CD4-positive, alpha-beta T cell treated with Interleukin-2 at 100 ng/mL for 4 hours (primary cell): ENCODE measurements at regions not wholly inside any gene's neighbourhood (a gene's known extent, or its start where the extent isn't known, plus 50 kb on each side); places are given as distances from the start of the nearest gene placed in this dataset.

Experiments
- DNase-seq: peaks from one replicate; pipeline ENCODE4 v3.0.0-alpha.2; 2020; ENCODE audit warnings: low spot score

DNA sequence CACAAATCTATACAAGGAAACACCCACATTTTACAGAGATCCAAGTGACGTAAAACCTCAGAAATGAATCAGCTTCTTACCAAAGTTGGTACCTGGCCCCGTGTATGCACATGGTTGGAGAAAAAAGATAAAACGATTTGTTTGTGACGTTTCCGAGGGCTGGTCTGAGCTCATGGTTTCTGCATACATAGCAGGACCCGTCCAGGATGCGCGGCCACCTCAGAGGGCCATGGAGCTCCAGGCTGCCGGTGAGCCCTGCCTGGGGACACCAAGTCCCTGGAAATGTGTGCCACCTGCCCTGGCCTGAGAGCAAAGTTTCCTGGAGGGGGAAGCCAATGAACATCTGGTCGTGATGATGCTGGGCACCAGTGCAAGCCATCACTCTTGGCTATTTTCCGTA lies 402.6 kb upstream of the MKI67 start:
- no peak for DNase-seq

DNA sequence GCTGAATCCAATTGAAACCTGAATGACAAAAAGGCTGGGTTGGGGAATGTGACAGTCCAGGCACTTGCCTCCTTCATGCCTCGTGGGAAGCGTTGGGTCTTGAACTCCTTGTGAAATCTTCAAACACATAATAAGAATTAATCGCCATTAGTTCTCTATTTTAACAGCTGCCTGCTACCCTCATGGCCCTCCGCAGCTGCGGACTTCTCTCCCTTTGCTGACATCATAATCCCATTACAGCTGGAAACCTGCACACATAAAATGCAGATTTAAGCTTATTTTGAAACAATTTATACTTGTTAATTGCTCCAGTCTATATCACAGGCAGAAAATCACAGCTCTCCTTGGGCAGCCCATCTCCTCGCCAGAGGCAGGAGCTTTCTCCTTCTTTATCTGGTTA lies 403.0 kb upstream of the MKI67 start:
- no peak for DNase-seq

DNA sequence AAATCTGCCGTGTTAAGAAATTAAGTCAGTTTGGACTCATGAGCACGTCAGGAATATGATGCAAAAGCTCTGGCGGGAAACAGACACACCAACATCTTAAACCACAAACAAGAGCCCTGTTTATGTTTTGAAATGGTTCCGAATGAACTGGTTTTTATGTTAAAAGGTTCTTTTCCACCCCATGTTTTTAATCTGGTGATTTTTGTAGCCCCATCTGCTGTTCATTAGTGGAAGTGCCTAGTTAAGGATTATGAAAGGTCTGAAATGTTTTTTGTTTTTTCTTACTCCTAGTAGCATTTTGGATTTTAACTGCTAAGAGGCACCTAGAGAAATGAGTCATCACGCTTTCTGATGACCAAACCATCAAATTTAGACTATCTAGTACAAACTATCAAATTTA lies 404.1 kb upstream of the MKI67 start:
- no peak for DNase-seq

DNA sequence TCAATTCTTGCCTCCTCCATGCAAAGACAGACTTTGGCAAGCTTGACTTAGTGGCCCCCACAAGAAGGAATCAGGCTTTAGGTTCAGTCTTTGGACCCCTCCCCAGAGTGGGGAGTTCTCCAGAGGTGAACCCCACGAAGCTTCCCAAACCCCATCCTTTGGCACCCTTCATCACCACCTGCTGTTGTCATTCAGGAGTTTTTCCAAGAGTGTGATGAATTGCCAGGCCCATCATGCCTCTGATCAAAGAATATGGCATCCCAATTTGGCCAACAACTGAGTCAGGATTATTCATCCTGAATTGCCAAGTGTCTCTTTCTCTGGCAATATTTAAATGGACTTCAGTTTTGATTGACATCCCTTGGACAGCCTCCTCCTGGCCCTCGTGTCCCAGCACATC lies 404.7 kb upstream of the MKI67 start:
- DNase-seq: no peak

DNA sequence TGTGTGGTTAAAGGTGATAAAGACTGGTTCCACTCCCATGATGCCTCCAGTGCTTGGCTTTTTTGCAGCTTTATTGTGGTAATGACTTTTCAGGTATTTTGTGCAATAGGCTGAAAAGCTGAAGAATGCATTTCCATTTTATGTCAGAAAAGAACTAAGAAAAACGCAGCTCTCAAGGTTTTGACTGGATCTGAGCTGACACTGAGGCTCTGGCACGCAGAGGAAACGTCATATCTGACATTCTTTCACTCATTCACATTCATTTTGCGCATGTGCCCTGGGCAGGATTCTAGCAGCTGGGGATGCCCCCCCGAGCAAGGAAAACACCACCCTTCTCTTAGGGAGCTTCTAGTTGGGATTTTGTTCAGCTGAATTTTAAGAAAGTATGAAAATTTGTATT lies 408.5 kb upstream of the MKI67 start:
- no peak for DNase-seq

DNA sequence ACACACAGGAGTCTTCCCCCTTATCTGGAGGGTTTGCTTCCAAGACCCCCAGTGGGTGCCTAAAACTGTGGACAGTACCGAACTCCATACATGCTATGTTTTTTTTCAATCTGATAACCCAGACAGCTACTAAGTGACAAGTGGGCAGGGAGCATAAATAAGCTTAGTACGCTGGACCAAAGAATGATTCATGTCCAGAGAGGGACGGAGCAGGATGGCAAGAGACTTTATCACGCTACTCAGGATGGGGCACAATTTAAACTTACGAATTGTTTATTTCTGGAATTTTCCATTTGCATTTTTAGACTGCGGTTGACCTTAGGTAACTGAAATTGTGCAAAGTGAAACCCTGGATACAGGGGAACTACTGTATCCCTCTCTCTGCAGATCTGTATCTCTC lies 410.0 kb upstream of the MKI67 start:
- no peak for DNase-seq

DNA sequence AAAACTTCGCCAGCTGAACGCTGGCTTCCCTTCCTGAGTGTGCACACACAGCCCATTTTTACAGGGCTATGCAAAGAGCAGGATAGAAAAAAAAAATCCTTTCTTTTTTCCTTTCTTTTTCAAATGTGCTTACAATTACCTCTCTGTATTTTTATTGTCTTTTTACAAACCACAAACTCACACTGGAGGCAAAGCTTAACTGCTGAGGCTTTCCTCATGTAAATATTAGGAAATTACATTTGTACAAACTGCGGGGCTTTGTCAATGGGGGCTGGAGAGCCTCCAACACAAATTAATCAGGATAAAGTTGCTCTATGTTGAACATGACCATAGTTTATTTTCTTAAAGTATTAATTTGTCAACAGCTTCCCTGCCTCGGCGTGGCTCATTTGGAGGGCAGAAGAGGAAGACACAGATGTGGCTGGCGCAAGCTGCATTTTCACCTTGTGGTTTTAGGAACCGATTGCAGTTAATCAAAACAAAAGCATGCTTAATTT lies 411.7 kb upstream of the MKI67 start:
- DNase-seq: no peak

DNA sequence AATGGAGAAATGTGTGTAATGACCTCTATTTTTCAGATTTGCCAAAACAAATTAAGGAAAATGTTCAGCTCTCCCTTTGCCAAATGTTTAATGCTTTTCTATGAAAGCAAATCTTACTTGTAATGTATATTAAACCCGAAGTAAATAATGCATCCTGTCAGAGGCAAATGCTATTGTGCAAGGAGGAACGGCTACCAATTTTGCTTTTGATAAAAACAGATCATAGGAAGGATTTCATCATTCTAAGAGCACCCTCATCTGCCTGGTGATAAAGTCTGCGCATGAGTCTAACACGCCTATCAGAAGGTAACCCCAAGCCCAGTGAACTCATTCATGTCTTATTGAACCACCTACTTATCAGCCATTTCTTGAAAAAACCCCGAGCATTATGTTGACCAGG lies 412.4 kb upstream of the MKI67 start:
- no peak for DNase-seq

DNA sequence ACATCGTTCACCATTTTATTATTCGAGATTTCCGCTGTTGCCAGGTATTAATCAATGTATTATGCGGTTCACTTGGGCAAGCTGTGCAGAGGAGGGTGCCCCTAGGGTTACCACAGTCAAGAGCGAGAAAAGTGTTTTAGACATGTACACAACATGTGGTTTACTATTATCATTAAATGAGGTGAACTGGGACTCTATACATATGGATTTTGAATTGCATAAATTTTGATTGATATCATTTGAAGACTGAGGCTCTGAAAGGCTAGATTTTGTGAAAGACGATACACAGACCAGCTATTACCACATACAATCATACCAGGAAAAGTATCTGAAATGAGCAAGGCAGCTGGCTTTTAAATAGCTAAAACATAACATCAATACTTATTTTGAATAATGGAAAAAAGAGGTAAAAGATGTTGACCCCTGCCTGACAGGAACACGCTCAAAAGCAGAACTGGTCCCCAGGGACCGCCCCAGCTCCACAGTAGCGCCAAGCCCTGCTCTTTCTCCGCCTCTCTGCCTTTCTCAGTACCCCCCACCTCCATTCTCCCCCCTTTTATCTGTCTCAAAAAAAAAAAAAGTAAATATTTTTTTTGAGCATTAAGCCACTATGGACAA lies 413.4 kb upstream of the MKI67 start:
- no peak for DNase-seq

DNA sequence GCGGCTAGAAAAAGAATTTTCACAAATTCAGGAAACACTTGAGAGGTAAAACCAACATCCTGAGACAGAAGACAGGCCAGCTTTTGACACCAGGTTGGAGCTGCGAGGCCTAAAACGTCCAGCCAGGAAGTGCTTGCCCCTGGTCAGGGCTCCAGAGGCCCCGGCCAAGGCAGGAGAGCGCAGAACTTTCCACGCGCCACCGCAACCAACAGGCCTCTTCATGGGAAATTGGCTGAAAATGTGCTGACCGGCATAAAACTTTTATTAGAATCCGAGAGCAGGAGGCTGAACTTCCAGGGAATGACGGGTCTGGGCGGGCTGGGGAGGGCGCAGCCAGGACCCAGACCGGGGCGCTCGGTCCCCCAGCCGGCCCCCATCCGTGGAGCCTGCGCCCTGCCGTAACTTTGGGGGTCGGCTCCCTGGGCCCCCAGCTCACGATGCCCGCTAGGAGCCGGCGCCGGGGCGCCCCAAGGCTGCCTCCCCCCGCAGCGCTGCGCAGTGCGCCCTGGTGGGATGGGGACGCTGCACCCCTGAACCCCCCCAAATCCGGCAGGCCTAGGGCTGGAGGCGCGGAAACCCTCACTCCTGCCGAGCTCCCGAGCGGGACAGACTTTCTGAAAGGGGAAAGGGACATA lies 414.0 kb upstream of the MKI67 start:
- DNase-seq: no peak

DNA sequence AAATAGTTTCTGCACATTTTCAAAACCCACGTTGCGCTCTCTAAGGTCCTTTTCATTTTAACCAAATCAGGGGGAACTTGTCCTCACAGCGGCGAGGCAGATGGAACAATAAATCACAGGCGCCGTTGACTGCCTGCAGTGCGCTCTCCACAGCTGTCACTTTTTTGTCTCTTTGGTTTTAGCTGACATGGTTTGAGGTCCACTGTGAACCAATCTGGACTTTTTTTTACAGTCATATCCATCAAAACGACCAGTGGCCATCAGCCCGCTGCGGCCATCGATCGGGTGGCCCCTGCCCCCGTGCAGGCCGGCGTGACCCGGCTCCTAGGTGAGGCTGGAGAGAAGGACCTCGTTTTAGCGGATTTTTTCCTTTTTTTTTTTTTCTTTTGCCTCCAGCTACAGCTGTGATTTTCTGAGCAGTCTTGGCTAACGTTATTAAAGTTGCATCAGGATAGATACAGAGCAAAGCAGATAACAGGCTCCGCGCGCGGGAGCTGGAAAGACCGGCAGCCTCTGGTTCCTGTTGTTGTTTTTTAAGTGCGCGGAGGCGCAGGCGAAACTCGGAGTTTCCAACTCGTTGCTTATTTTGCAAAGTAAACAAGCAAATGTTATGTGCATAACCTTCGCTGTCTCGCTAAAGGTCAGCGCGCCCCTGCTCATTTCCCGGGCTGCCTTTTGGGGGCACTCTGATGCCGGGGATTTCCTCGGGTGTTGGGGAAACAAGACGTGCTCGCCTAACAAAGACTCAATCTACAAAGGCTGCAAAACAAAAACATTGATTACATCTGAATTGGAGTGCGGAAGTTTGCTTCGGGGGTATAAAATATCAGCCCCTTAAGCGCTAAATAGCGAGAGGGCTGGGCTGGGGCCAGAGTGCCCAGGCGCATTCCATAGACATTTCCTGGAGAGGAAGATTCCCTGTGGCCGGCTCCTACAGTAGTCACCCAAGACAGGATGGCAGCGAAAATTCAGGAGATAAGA lies 414.8 kb upstream of the MKI67 start:
- DNase-seq: no peak

DNA sequence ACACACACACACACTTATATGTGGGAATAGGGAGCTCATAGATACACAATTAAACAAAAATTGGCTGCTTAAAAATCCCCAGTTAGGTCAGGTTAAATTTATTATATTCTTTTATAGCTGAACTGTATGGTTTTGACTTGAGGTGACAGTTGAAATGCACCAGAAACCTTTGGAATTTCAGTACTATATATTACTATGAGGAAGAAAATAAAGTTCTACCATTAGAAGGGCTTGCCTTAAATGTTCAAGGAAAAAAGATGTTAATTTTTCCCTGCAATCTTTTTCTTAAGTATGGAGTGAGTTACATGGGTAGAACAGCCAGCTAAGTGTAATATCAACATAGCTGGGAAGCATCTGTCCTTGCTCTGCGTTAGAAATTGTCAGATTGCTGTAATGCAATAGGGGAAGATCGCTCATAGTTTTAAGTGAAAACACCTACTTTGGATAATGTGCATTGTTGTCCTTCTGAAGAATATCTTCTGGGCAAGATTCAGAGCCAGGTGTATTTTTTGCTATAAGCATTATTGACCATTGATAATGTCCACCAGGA lies 415.8 kb upstream of the MKI67 start:
- DNase-seq: no peak

DNA sequence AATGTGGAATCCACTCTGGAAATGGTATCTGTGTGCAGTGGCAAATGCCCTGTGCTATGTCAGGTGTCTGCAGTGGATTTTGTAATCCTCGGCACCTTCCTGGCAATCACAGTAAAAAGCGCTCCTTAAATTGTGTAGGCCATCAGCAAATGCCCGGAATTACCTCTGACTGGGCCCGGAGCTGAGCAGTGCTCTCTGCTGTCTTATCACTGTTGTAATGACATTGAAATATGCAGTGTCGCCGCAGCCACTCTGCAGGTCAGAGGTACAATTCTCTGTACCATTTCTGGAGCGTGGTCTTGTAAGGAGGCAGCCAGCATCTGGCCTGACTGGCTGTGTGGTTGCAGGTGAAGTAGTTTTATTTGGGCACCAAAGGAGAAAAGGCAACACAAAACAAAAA lies 416.4 kb upstream of the MKI67 start:
- no peak for DNase-seq

DNA sequence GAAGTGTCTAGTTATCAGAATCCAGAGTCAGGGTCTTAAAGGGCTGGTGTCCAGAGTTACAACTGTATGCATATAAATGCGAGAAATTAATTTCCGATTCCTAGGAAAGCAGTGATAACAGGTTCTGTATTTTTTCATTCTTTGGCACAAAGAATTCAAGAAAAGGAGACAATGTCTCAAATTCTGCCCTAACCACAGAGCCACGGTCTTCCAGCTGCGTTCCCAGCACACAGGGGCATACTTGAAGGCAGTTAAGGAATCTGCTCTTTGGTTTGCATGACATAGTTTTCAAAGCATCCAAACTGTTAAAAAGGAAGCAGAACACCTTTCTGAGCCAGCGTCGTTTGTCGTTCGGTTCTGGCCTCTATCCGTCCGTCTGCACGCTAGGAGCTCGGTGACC lies 416.9 kb upstream of the MKI67 start:
- no peak for DNase-seq

DNA sequence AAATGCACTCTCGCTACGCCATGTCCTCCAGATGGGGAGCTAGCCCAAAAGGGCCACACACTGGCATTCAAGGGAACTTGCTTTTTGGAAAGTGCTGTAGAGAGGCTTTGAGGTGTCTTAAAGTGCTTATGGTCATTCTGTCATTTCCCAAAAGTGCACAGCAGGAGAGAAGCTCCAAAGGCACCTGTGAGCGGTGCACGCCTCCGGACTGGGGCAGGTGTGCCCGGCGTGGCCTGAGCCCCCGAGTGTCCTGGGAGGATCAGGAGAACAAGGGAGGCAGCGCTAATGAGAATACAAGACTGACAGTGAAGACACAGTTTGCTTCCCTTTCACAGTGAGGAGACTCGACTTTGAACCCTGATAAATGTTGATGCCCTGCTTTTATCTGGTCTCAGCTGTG lies 419.0 kb upstream of the MKI67 start:
- no peak for DNase-seq

DNA sequence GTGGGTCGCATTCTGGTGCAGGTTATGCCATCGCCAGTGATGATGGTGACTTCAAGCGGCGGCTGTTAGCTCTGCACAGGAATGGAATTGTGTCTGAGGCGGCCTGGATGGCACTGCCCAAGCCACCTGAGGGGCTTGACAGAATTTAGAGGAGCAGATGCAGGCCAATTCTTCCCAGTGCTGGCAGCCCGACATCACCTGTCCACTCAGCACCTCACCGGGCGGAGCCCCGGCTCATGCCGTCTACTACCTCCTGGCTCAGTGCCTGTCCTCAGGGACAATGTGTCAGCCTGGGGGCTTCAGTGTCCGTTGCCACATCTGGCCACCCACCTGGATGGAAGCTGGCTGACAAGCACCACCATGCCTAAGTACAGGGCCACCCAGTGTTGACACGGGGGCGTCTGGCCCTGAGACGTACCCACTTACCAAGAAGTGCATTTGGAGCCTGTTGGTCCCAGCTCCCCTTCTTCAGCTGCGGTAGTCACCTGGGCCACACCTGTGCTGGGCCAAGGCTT lies 420.5 kb upstream of the MKI67 start:
- DNase-seq: no peak

DNA sequence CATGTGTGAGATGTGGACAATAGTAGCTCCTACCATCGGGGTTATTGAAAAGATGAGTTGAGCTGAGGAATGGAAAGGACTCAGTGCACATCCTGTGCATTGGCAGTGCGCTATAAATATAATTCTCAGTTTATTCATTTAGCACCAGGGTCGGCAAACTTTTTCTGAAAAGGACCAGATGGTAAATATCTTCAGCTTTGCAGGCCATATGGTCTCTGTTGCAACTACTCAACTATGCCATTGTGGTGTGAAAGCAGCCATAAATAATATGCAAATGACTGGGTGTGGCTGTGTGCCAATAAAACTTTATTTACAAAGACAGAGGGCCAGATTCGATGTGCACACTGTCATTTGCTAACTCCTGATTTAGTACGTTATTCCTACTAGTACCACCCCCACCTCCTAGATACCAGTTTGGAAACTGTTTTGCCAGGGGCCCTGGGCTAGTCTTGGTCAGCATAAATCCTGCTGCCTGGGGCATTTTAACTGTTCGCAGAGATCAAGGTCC lies 422.9 kb upstream of the MKI67 start:
- no peak for DNase-seq

DNA sequence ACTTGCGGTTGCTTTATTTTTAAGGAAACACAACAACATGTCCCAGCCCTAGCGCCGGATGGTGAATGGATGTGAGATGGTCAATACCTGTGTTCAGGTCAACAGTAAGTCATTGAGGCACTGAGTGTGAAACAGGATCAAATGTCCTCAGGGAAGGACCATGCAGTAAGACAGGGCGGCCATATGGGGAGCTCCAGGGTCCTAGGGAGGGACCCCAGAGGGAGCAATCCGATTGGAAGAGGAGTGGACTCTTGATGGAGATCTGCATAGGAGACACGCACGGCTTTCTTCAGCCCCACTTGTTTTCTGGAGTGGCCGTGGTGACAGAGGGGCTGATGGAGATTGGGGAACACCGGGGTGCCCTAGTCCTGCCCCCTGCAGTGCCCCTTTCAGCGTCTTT lies 423.8 kb upstream of the MKI67 start:
- DNase-seq: no peak

DNA sequence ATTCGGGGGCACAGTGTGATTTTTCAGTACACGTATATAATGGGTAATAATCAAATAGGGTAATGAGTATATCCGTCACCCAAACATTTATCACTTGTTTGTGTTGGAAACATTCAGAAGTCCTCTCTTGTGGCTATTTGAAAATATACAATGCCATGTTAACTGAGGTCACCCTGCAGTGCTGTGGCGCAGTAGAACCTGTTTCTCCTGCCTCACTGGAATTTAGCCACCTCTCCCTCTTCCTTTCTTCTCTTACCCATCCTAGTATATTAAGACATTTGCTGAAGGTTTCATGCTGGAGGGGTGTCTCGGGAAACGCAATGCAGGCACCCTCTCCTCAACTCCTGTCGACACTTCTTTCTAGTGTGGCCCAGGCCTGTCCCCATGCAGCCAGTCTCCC lies 425.3 kb upstream of the MKI67 start:
- DNase-seq: no peak

DNA sequence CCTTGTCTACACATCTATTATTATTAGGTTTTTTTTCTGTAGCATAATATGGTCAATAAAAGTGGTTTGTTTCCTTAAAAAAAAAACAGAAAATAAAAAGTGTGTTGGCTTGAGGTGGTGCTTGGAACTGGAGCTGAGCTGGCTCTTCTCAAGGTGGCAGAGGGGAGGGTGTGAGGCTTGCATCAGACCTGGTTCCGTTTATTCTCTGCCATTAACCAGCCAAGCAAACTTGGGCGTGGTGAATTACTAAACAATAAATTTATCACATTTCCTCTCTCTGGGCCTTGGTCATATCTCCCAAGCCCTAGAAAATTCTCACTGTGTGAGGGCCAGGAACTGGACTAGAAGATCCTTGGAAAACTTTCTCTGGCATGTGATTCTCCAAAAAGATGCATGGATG lies 427.5 kb upstream of the MKI67 start:
- DNase-seq: no peak

DNA sequence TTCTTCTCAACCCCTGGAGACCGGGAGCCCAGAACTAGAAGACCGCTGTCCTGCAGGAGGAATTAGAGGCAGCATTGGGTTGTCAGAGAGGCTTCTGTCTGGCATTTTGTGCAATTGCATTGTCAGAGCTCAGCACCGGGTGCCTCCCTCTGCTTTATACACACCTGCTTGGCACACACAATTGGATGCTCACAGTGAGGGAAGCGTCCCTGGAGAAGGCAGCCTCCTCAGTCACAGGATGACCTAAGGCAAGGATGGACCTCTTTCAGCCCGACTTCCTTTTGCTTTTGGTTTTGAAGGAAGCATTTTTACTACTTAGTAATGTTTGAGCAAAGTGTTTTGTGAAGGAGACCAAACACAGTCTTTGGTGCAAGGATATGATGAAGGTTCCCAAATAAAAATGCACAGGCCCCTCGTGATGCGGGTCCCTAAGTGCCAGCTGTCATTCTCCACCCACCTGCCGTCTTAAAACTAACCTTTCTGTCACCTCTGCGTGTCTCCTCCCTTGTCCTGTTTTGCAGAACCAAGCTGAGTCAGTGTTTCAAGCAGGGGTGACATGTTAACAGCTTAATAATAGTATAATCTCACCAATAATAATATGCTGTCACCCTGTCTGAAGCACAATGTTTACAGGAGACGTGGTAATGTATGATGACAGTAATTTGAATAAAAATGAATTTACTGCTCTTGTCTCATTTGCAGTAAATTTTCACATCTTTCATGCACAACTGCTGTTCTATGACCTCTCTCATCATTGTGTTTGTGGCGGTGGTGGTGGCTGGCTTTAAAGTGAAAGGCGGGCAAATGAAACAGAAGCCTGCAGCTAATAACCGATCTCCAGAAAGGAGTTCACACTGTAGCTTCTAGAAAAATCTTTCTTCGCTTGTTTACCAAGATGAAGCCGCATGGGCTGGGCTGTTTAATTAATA lies 430.2 kb upstream of the MKI67 start:
- DNase-seq: no peak
